B cell (primary cell): ENCODE measurements at regions not wholly inside any gene's neighbourhood (a gene's known extent, or its start where the extent isn't known, plus 50 kb on each side); places are given as distances from the start of the nearest gene placed in this dataset.

Experiments
- EZH2 ChIP-seq: IDR thresholded peaks from 2 replicates; pipeline ENCODE4 v1.6.1; 2012; ENCODE audit warnings: borderline replicate concordance, low read depth, mild to moderate bottlenecking, moderate library complexity, low read length; ENCODE audit not compliant: insufficient read depth, poor library complexity, severe bottlenecking
- TF ChIP-seq, protein P1 (sequence below): fragments of 200-600 bp; IDR thresholded peaks from one replicate; pipeline ENCODE4 v1.8.0; 2022; ENCODE audit warnings: antibody characterized with exemption, mild to moderate bottlenecking

- TF ChIP-seq, protein P1, sequence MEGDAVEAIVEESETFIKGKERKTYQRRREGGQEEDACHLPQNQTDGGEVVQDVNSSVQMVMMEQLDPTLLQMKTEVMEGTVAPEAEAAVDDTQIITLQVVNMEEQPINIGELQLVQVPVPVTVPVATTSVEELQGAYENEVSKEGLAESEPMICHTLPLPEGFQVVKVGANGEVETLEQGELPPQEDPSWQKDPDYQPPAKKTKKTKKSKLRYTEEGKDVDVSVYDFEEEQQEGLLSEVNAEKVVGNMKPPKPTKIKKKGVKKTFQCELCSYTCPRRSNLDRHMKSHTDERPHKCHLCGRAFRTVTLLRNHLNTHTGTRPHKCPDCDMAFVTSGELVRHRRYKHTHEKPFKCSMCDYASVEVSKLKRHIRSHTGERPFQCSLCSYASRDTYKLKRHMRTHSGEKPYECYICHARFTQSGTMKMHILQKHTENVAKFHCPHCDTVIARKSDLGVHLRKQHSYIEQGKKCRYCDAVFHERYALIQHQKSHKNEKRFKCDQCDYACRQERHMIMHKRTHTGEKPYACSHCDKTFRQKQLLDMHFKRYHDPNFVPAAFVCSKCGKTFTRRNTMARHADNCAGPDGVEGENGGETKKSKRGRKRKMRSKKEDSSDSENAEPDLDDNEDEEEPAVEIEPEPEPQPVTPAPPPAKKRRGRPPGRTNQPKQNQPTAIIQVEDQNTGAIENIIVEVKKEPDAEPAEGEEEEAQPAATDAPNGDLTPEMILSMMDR: no peak
- TF ChIP-seq EZH2: no peak
These were observed 87.9 kb upstream of the PDE1C start for GRCh38 chr7:32158076-32158475.
